SK-N-SH treated with all-trans-retinoic acid at 6 μM for 48 hours (cell line): ENCODE measurements at regions not wholly inside any gene's neighbourhood (a gene's known extent, or its start where the extent isn't known, plus 50 kb on each side); places are given as distances from the start of the nearest gene placed in this dataset.

Experiments
- ATAC-seq: fragments of 200-7000 bp; cut with Tn5 transposase; 3 replicates; pipeline ENCODE4 v1.9.1; 2020; ENCODE audit warnings: mild to moderate bottlenecking, moderate library complexity
- ARNTL ChIP-seq: fragments of 450-650 bp; formaldehyde crosslinking; IDR thresholded peaks from 2 replicates; pipeline ENCODE4 v1.5.0; 2020; ENCODE audit warnings: low read depth, mild to moderate bottlenecking, moderate library complexity, borderline replicate concordance
- BACH2 ChIP-seq: fragments of 250-450 bp; sonication (Bioruptor Pico); IDR thresholded peaks from 2 replicates; pipeline ENCODE4 v1.9.0; 2021; ENCODE audit warnings: mild to moderate bottlenecking, borderline replicate concordance
- CREB5 ChIP-seq: fragments of 250-450 bp; sonication (Bioruptor Pico); IDR thresholded peaks from 2 replicates; pipeline ENCODE4 v1.5.1; 2020; ENCODE audit warnings: low read depth, mild to moderate bottlenecking, moderate library complexity
- CSDC2 ChIP-seq: fragments of 250-450 bp; sonication (Bioruptor Pico); IDR thresholded peaks from 2 replicates; pipeline ENCODE4 v1.5.0; 2020; ENCODE audit warnings: mild to moderate bottlenecking, moderate library complexity
- CSRNP3 ChIP-seq: fragments of 250-450 bp; sonication (Bioruptor Pico); IDR thresholded peaks from 2 replicates; pipeline ENCODE4 v1.5.1; 2021; ENCODE audit warnings: mild to moderate bottlenecking, moderate library complexity
- ESRRG ChIP-seq: fragments of 250-450 bp; sonication (Bioruptor Pico); IDR thresholded peaks from 2 replicates; pipeline ENCODE4 v1.6.1; 2021; ENCODE audit warnings: mild to moderate bottlenecking
- GLIS3 ChIP-seq: fragments of 250-450 bp; sonication (Bioruptor Pico); IDR thresholded peaks from 2 replicates; pipeline ENCODE4 v1.5.0; 2020; ENCODE audit warnings: mild to moderate bottlenecking, moderate library complexity
- ISL1 ChIP-seq: fragments of 250-450 bp; sonication (Bioruptor Pico); IDR thresholded peaks from 2 replicates; pipeline ENCODE4 v2.1.2; 2022; ENCODE audit warnings: mild to moderate bottlenecking, moderate library complexity
- PATZ1 ChIP-seq: fragments of 250-450 bp; sonication (Bioruptor Pico); IDR thresholded peaks from 2 replicates; pipeline ENCODE4 v1.8.0; 2020; ENCODE audit warnings: mild to moderate bottlenecking, moderate library complexity, borderline replicate concordance
- POU6F1 ChIP-seq: fragments of 250-450 bp; sonication (Bioruptor Pico); IDR thresholded peaks from 2 replicates; pipeline ENCODE4 v1.8.0; 2021; ENCODE audit warnings: low read depth, mild to moderate bottlenecking, moderate library complexity, borderline replicate concordance
- PPARA ChIP-seq: fragments of 250-450 bp; sonication (Bioruptor Pico); IDR thresholded peaks from 2 replicates; pipeline ENCODE4 v1.5.0; 2020; ENCODE audit warnings: mild to moderate bottlenecking, borderline replicate concordance
- RARB ChIP-seq: fragments of 250-450 bp; sonication (Bioruptor Pico); IDR thresholded peaks from 2 replicates; pipeline ENCODE4 v1.8.0; 2021; ENCODE audit warnings: mild to moderate bottlenecking, moderate library complexity
- SNAI2 ChIP-seq: fragments of 250-450 bp; sonication (Bioruptor Pico); IDR thresholded peaks from 2 replicates; pipeline ENCODE4 v1.5.0; 2020; ENCODE audit warnings: mild to moderate bottlenecking, moderate library complexity
- TCF4 ChIP-seq: fragments of 250-450 bp; sonication (Bioruptor Pico); IDR thresholded peaks from 2 replicates; pipeline ENCODE4 v1.8.0; 2021; ENCODE audit warnings: mild to moderate bottlenecking, moderate library complexity, borderline replicate concordance
- TOX ChIP-seq: fragments of 250-450 bp; sonication (Bioruptor Pico); IDR thresholded peaks from 2 replicates; pipeline ENCODE4 v1.8.0; 2021; ENCODE audit warnings: mild to moderate bottlenecking, moderate library complexity, borderline replicate concordance
- TSHZ2 ChIP-seq: fragments of 250-450 bp; sonication (Bioruptor Pico); IDR thresholded peaks from 2 replicates; pipeline ENCODE4 v1.5.0; 2020; ENCODE audit warnings: mild to moderate bottlenecking, moderate library complexity
- ZC3H10 ChIP-seq: fragments of 250-450 bp; sonication (Bioruptor Pico); IDR thresholded peaks from 2 replicates; pipeline ENCODE4 v1.5.1; 2021; ENCODE audit warnings: mild to moderate bottlenecking, moderate library complexity
- ZFP3 ChIP-seq: fragments of 250-450 bp; sonication (Bioruptor Pico); IDR thresholded peaks from 2 replicates; pipeline ENCODE4 v1.5.0; 2020; ENCODE audit warnings: mild to moderate bottlenecking, moderate library complexity
- ZFP30 ChIP-seq: fragments of 450-650 bp; formaldehyde crosslinking; IDR thresholded peaks from 2 replicates; pipeline ENCODE4 v1.5.0; 2022; ENCODE audit warnings: mild to moderate bottlenecking, moderate library complexity
- ZNF70 ChIP-seq: fragments of 450-650 bp; formaldehyde crosslinking; IDR thresholded peaks from 2 replicates; pipeline ENCODE4 v1.5.0; 2020; ENCODE audit warnings: mild to moderate bottlenecking, moderate library complexity
- ZNF8 ChIP-seq: fragments of 450-650 bp; formaldehyde crosslinking; IDR thresholded peaks from 2 replicates; pipeline ENCODE4 v1.5.0; 2020; ENCODE audit warnings: mild to moderate bottlenecking, moderate library complexity

GRCh38 chrX:98459669-98460068 lies 1576.0 kb downstream of the RPA4 start (continued):
- TF ChIP-seq PATZ1 (CRISPR knock-in tag) (no peak), ISL1 (no peak), ESRRG (no peak), ZFP3 (no peak)

GRCh38 chrX:98480606-98481005 lies 1596.9 kb downstream of the RPA4 start:
- no peak for ATAC-seq
- no peak for TF ChIP-seq ZNF70 (CRISPR knock-in tag)
- TF ChIP-seq ZNF8 (CRISPR knock-in tag), result no peak
- no peak for TF ChIP-seq GLIS3 (CRISPR knock-in tag)
- TF ChIP-seq CSRNP3 (CRISPR knock-in tag), result no peak
- no peak for TF ChIP-seq TOX (CRISPR knock-in tag)
- no peak for TF ChIP-seq ZC3H10 (CRISPR knock-in tag)
- no peak for TF ChIP-seq ESRRG
- TF ChIP-seq ZFP3, result no peak
- no peak for TF ChIP-seq ARNTL (CRISPR knock-in tag)
- no peak for TF ChIP-seq ZFP30 (CRISPR knock-in tag)
- TF ChIP-seq CSDC2, result no peak
- TF ChIP-seq TSHZ2 (CRISPR knock-in tag), result no peak
- no peak for TF ChIP-seq SNAI2 (CRISPR knock-in tag)
- no peak for TF ChIP-seq PATZ1 (CRISPR knock-in tag)
- no peak for TF ChIP-seq ISL1
- no peak for TF ChIP-seq RARB (CRISPR knock-in tag)
- TF ChIP-seq TCF4, result no peak

- no peak for TF ChIP-seq GLIS3 (CRISPR knock-in tag)
- no peak for TF ChIP-seq TCF4
- no peak for TF ChIP-seq SNAI2 (CRISPR knock-in tag)
- no peak for TF ChIP-seq BACH2 (CRISPR knock-in tag)
- ATAC-seq, result no peak
These were observed 1597.9 kb downstream of the RPA4 start for GRCh38 chrX:98481636-98482035.

GRCh38 chrX:98490670-98491069 lies 1607.0 kb downstream of the RPA4 start:
- ATAC-seq, result no peak
- no peak for TF ChIP-seq ZNF8 (CRISPR knock-in tag)
- TF ChIP-seq PPARA (CRISPR knock-in tag), result no peak
- TF ChIP-seq POU6F1, result no peak
- no peak for TF ChIP-seq ZFP30 (CRISPR knock-in tag)
- no peak for TF ChIP-seq TOX (CRISPR knock-in tag)
- no peak for TF ChIP-seq RARB (CRISPR knock-in tag)
- no peak for TF ChIP-seq GLIS3 (CRISPR knock-in tag)
- TF ChIP-seq TSHZ2 (CRISPR knock-in tag), result no peak
- TF ChIP-seq CREB5 (CRISPR knock-in tag), result no peak
- no peak for TF ChIP-seq PATZ1 (CRISPR knock-in tag)
